ENCODE measurements at regions not wholly inside any gene's neighbourhood (a gene's known extent, or its start where the extent isn't known, plus 50 kb on each side); places are given as distances from the start of the nearest gene placed in this dataset.

- no peak for DNase-seq
Measured at GRCh38 chr5:105460721-105461120, 1898.1 kb upstream of the NUDT12 start.

- no peak for DNase-seq
Measured at GRCh38 chr5:105453216-105453807, 1890.7 kb upstream of the NUDT12 start.

GRCh38 chr5:105448271-105448670 is 1885.7 kb upstream of the NUDT12 start:
- DNase-seq: no peak

GRCh38 chr5:105430516-105430915 is 1867.9 kb upstream of the NUDT12 start:
- no peak for DNase-seq

- no peak for DNase-seq
Measured at GRCh38 chr5:105428451-105429380, 1866.1 kb upstream of the NUDT12 start.

- DNase-seq: no peak
Measured at GRCh38 chr5:105414067-105414466, 1851.5 kb upstream of the NUDT12 start.

GRCh38 chr5:105413406-105413990 is 1850.9 kb upstream of the NUDT12 start:
- DNase-seq: no peak

GRCh38 chr5:105409695-105410094 is 1847.1 kb upstream of the NUDT12 start:
- no peak for DNase-seq

- no peak for DNase-seq
Measured at GRCh38 chr5:105407200-105407599, 1844.6 kb upstream of the NUDT12 start.

- no peak for DNase-seq
Measured at GRCh38 chr5:105397749-105398148, 1835.2 kb upstream of the NUDT12 start.

- no peak for DNase-seq
Measured at GRCh38 chr5:105392710-105393149, 1830.1 kb upstream of the NUDT12 start.

- no peak for DNase-seq
Measured at GRCh38 chr5:105392122-105392709, 1829.6 kb upstream of the NUDT12 start.

GRCh38 chr5:105380126-105380525 is 1817.5 kb upstream of the NUDT12 start:
- no peak for DNase-seq

GRCh38 chr5:105371169-105371568 is 1808.6 kb upstream of the NUDT12 start:
- no peak for DNase-seq

- no peak for DNase-seq
Measured at GRCh38 chr5:105350486-105351140, 1788.0 kb upstream of the NUDT12 start.

- no peak for DNase-seq
Measured at GRCh38 chr5:105331558-105331957, 1769.0 kb upstream of the NUDT12 start.

- DNase-seq: no peak
Measured at GRCh38 chr5:105330185-105330584, 1767.6 kb upstream of the NUDT12 start.

GRCh38 chr5:105304859-105305258 is 1742.3 kb upstream of the NUDT12 start:
- no peak for DNase-seq

- DNase-seq: no peak
Measured at GRCh38 chr5:105288946-105289345, 1726.4 kb upstream of the NUDT12 start.

- no peak for DNase-seq
Measured at GRCh38 chr5:105283134-105283533, 1720.5 kb upstream of the NUDT12 start.

GRCh38 chr5:105274079-105274478 is 1711.5 kb upstream of the NUDT12 start:
- no peak for DNase-seq

- DNase-seq: no peak
Measured at GRCh38 chr5:105263515-105263914, 1700.9 kb upstream of the NUDT12 start.

Measured in activated gamma-delta T cell (primary cell).